Gastrocnemius medialis (tissue), 4 donors: ENCODE measurements at regions not wholly inside any gene's neighbourhood (a gene's known extent, or its start where the extent isn't known, plus 50 kb on each side); places are given as distances from the start of the nearest gene placed in this dataset.

Source experiments
- CTCF ChIP-seq, 5 experiments: fragments of 450-650 bp in 3 of 5; fragments of 200-600 bp in 2 of 5; sonication (generic) in 2 of 5; IDR thresholded peaks in 4 of 5; conservative IDR thresholded peaks in 1 of 5; 1 replicate in 4 of 5; 2 replicates in 1 of 5; pipeline ENCODE4 v1.5.1; 2016 to 2019; ENCODE audit warnings: antibody characterized with exemption in 5 of 5, mild to moderate bottlenecking in 3 of 5, moderate library complexity in 3 of 5
- POLR2A ChIP-seq, 2 donors: fragments of 450-650 bp; IDR thresholded peaks; one replicate each; pipeline ENCODE4 v1.6.1; 2017; ENCODE audit warnings: antibody characterized with exemption in 2 of 2, mild to moderate bottlenecking in 2 of 2, moderate library complexity in 2 of 2

DNA sequence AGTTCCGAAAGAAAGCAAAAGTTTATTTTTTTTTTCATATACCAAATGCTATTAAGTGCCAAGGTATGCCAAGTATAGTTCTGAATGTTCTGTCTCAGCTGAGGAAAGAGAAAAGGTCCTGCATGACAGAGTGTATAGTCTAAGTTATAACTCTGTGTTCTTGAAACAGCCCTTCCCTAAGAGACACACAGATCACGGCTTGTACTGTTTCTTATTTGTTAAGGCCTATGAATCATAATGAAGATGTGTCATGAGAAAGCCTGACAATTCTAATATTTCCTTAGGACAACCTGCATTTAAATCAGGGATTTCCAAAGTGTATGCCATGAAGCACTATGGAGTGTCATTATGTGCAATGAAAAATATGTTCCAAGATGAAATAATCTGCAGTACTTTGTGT lies 538.7 kb upstream of the CDH4 start:
- no peak for TF ChIP-seq CTCF (IDR thresholded peaks at IDR 0.05 in 4 of 5, conservative IDR thresholded peaks at IDR 0.05 in 1 of 5)
- TF ChIP-seq POLR2A (IDR thresholded peaks at IDR 0.05): no peak
